RPMI7951 (cell line): ENCODE measurements at regions not wholly inside any gene's neighbourhood (a gene's known extent, or its start where the extent isn't known, plus 50 kb on each side); places are given as distances from the start of the nearest gene placed in this dataset.
"Not testable (repeated sequence)": the region's sequence is repeated elsewhere in the genome, so short reads cannot be mapped to it uniquely, and the experiment has no call there.

Source experiments
- DNase-seq: peaks from one replicate; pipeline ENCODE4 v3.0.0-alpha.2; 2012; ENCODE audit warnings: low read depth

DNA sequence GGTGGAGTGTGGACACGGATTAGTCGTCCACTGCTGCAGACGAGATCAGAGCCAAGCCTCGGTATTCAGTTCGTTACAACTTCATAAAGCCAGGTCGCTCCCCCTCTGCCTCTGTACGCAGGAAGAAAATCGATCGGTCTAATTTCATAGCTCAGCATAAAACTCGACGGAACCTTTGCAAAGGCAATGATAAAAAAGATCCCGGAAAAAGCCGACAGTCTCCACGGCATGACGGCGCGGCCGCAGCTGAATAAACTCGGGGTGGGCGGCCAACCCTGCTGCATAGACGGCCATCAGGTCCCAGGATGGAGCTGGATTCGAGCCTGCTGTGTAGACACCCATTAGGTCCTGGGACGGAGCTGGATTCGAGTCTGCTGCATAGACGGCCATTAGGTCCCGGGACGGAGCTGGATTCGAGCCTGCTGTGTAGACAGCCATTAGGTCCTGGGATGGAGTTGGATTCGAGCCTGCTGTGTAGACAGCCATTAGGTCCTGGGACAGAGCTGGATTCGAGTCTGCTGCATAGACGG lies 113.8 kb upstream of the PPP2R3B start:
- DNase-seq, result no peak

DNA sequence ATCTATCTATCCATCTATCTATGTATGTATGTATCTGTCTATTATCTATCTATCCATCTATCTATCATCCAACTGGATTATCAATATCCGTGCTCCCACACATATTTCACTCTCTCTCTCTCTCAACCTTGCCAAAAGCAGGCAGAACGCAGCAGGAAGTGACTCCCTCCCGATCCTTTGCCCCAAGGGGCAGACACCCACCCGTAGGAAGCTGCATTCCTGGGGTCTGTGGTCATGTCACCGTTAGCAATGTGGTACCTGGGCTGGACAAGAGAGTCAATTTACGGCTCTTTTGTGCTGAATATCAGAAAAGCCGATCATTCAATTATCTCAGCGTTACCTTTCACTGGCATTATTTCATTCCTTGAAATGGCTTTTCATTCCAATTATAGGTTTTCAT lies 119.6 kb upstream of the PPP2R3B start:
- no peak for DNase-seq

- DNase-seq, result no peak
These were observed 121.5 kb upstream of the PPP2R3B start for GRCh38 chrX:508163-508562.

- not testable (repeated sequence) for DNase-seq
These were observed 121.8 kb upstream of the SHOX start for GRCh38 chrX:508821-509220.

DNA sequence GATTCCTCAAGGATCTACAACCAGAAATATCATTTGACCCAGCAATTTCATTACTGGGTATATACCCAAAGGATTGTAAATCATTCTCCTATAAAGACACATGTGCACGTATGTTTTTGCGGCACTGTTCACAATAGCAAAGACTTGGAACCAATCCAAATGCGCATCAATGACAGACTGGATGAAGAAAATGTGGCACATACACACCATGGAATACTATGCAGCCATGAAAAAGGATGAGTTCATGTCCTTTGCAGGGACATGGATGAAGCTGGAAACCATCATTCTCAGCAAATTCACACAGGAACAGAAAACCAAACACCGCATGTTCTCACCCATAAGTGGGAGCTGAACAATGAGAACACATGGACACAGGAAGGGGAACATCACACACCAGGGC lies 119.5 kb upstream of the SHOX start:
- not testable (repeated sequence) for DNase-seq

GRCh38 chrX:518319-518718 lies 112.3 kb upstream of the SHOX start:
- no peak for DNase-seq

DNA sequence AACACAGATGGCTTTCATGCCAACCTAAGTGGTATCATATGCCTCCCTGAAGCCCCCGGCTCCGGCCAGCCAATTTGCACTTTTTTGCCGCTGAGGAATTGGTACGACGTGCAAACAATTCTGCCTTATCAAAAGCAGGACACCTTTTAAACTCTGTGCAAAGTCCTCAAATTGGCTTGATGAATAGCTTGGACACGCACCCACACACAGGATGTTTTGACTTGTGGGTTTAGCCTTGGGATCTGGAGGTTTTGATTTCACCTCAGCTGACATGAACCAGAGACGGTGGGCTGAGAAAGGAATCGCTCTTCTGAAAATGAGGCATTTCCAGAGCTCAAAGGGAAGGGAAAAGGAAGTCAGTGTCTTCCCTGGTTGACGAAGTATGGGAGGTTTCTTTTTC lies 110.8 kb upstream of the SHOX start:
- peak; percentile 67 for DNase-seq

- no peak for DNase-seq
These were observed 108.1 kb upstream of the SHOX start for GRCh38 chrX:522456-522855.

DNA sequence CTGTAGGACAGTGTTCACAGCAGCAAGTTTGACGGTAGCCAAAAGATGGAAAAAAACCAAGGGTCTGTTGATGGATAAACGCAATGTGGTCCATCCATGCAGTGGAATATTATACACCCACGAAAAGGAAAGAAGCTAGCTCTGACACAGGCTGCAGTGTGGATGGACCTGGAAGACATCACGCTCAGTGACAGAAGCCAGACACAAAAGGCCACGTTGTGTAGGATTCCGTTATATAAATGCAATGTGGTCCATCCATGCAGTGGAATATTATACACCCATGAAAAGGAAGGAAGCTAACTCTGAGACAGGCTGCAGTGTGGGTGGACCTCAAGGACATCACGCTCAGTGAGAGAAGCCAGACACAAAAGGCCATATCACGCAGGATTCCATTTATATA lies 105.5 kb upstream of the SHOX start:
- no peak for DNase-seq

DNA sequence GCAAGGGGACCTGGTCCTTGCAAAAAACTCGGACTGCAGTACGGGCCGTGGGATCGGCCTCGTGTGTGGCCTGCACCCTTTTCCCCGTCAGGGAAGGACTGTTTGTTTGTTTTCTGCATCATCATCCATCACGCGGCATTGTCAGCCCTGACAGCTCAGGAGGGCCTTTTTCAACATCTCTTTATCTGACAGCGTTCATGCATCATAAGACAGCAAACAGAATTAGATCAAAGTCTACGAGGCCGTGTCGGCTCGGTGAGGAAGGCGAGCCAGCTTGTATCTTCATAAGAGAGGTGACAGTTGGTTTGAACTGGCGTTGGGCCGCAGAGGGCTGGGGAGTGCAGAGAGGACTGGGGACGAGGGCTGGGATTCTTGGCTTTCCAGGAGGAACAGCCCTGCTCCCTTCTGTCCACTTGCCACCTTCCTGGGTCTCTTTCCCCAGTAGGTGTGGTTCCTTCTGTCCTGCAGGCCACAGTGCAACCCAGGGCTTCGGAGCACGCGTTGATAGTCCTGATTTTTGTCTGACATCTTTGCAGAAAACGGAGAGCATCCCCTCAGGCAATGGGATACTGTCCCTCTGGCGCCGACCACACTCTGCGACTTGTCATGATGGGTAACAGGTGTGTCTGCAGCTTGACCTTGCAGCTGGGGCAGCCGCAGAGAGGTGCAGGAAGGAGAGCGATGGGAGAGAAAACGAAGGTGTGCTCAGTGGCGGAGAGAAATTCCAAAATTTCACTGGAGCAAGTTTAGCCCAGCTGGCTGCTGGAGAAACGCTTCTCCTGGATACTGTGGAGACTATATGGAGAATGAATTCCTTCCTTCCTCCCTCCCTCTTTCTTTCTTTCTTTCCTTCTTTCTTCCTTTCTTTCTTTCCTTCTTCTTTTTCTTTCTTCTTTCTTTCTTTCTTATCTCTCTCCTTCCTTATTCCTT lies 104.0 kb upstream of the SHOX start:
- no peak for DNase-seq

DNA sequence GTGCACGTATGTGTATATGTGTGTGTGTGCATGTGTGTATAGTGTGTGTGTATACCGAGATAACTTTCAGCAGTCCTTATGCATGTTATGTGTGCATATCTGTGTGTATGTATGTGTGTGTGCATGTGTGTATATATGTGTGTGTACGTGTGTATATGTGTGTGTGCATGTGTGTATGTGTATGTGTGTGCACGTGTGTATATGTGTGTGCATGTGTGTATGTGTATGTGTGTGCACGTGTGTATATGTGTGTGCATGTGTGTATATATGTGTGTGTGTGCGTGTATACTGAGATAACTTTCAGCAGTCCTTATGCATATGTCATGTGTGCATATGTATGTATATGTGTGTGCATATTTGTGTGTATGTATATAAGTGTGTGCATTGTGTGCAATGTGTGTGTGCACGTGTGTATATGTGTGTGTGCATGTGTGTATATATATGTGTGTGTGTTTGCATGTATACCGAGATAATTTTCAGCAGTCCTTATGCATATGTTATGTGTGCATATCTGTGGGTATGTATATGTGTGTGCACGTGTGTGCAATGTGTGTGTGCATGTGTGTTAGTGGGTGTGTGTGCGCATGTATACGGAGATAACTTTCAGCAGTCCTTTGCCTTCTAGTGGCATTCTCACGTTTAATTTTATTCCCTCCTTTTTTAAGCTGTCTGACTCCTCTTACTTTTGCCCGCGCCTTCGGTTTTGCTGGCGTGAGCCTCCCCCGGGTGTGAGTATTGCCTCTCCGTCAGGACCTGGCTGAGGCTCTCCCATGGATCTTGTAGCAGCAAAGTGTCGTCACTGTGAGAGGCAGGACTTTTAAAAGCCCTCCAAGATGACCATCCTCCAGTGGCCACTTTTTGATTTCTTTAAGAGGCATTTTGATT lies 99.6 kb upstream of the SHOX start:
- DNase-seq, result no peak

DNA sequence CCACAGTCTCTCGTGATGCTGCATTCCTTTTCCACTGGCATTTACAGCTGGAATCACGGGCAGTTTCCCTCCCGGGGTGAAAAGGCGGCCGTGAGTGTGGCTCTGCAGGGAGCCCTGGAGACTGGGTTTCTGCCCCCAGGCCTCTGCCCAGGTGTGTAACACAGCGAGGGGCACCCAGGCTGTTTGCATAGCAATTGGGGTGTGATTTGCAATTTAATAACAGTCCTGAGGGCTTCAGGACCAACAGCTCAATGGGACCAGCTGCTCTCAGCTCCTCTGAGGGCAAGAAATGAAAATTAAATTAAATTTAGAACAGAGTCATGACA lies 99.0 kb upstream of the SHOX start:
- no peak for DNase-seq

- DNase-seq, result no peak
These were observed 95.8 kb upstream of the SHOX start for GRCh38 chrX:534804-535203.

- no peak for DNase-seq
These were observed 94.0 kb upstream of the SHOX start for GRCh38 chrX:536616-537015.

DNA sequence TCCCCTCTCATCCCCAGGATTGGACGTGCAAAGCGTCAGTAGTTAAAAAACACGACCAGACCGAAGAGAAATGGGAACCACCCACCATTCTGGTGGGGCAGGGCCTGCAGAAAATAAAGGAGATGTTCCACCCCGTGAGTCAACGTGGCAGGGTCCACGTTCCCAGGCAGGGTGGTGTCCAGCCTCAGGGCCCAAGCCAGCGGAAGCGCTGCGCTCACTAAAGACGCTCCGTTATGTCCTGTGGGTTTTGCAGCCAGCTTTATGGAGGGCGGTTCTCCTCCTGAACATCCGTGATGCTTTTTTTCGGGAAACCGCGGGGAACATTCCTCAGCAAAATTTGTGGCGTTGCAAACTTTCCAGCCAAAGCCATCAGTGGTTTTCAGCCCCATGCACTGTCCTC lies 93.4 kb upstream of the SHOX start:
- DNase-seq, result peak; percentile 79

DNA sequence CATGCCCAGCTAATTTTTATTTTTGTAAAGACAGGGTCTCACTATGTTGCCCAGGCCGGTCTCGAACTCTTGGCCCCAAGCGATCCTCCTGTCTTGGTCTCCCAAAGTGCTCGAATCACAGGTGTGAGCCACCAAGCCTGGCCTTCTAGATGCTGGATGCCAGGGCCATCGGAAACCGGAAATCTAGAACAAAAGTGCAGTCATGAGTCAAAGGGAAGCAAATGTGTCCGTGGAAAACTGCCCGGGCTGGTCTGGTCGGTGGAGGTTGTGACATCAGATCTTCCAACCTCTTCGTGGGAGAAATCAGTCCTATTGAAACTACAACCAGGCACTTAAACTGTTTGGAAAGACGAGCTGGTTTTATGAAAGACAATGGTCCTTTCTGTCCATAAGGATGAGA lies 92.3 kb upstream of the SHOX start:
- peak; percentile 89 for DNase-seq

DNA sequence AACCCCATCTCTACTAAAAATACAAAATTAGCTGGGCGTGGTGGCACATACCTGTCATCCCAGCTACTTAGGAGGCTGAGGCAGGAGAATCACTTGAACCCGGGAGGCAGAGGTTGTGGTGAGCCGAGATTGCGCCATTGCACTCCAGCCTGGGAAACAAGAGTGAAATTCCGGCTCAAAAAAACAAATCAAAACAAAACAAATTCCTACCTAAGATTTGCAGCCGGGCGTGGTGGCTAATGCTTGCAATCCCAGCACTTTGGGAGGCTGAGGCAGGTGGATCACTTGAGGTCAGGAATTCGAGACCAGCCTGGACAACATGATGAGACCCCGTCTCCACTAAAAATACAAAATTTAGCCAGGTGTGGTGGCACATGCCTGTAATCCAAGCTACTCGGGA lies 89.6 kb upstream of the SHOX start:
- DNase-seq, result not testable (repeated sequence)

DNA sequence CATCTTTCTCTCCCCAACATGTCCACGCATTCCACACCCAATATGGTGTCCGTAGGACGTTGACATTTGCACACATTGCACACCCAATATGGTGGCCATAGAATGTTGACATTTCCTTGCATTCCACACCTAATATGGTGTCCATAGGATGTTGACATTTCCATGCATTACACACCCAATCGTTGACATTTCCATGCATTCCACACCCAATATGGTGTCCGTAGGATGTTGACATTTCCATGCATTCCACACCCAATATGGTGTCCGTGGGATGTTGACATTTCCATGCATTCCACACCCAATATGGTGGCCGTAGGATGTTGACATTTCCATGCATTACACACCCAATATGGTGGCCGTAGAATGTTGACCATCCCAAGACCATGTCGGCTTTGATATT lies 88.4 kb upstream of the SHOX start:
- DNase-seq, result no peak

GRCh38 chrX:545452-545885 lies 85.1 kb upstream of the SHOX start:
- peak; percentile 82 for DNase-seq

DNA sequence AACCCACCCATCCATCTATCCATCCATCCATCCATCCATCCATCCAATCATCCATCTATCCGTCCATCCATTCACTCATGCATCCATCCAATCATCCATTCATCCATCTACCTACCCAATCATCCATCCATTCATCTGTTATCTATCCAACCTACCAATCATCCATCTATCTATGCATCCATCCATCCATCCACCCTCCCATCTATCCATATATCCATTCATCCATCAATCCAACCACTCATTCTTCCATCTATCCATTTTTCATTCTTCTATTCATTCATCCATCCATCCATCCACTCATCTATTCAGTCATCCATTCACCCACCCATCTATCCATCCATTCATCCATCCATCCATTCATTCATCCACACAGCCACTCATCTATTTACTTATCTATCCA lies 80.1 kb upstream of the SHOX start:
- no peak for DNase-seq

DNA sequence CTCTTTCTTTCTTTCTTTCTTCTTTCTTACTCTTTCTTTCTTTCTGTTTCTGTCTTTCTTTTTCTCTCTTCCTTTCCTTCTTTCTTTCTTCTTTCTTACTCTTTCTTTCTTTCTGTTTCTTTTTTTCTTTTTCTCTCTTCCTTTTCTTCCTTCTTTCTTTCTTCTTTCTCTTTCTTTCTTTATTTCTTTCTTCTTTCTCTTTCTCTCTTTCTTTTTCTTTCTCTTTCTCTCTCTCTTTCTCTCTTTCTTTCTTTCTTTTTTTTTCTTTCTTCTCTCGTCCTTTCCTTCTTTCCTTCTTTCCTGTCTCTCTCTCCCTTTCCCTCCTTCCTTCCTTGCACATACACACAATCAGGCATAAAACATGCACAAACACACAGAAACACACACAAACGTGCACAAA lies 79.3 kb upstream of the SHOX start:
- DNase-seq, result no peak

GRCh38 chrX:552496-552895 lies 78.1 kb upstream of the SHOX start:
- no peak for DNase-seq

DNA sequence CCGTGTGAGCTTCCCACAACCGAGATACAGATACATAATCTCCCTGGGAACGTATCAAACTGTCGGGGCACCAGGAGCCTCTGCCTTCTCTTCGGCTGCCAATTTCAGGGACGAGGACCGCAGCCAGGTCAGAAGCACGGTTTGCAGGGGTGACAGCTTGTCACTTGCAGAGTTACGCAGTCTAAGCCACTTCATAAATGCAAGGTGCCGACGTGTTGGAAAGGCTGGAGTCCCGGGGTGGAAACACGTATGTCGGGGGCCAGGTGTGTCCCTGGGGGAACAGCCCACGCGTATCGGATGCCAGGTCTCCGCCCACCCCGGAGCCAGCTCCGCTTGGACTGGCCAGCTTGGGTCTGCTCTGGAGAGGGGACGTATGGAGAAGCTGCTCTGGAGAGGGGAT lies 76.3 kb upstream of the SHOX start:
- DNase-seq, result no peak
